IPS DF 6.9 (cell line): ENCODE measurements at regions not wholly inside any gene's neighbourhood (a gene's known extent, or its start where the extent isn't known, plus 50 kb on each side); places are given as distances from the start of the nearest gene placed in this dataset.

Experiments used
- DNase-seq: peaks from one replicate; pipeline ENCODE4 v3.0.0-alpha.2; 2013; ENCODE audit warnings: low read depth, low spot score
- H3K27ac ChIP-seq: one replicate; pipeline ENCODE4 v1.5.1; 2013; ENCODE audit warnings: low read length, control low read depth
- H3K27me3 ChIP-seq: 2 replicates; pipeline ENCODE4 v1.6.1; 2013; ENCODE audit warnings: mild to moderate bottlenecking, low read length; ENCODE audit not compliant: control insufficient read depth, insufficient read depth
- H3K36me3 ChIP-seq: 2 replicates; pipeline ENCODE4 v1.6.1; 2013; ENCODE audit warnings: low read length; ENCODE audit not compliant: control insufficient read depth, insufficient read depth
- H3K4me1 ChIP-seq: 2 replicates; pipeline ENCODE4 v1.6.1; 2013; ENCODE audit warnings: low read length; ENCODE audit not compliant: control insufficient read depth, insufficient read depth
- H3K4me3 ChIP-seq: 2 replicates; pipeline ENCODE4 v1.5.1; 2013; ENCODE audit warnings: mild to moderate bottlenecking, low read length
- H3K9me3 ChIP-seq: 2 replicates; pipeline ENCODE4 v1.6.1; 2013; ENCODE audit warnings: low read length, inconsistent platforms; ENCODE audit not compliant: control insufficient read depth, insufficient read depth
- WGBS: extraction: QIAGEN DNeasy Blood & Tissue Kit; methylation state at CpG from one replicate; pipeline ENCODE4 v1.1.7; 2013; ENCODE audit warnings: mixed read lengths, missing lambda C conversion rate; ENCODE audit not compliant: insufficient read length, insufficient coverage; 5-methylcytosine and 5-hydroxymethylcytosine counted together

GRCh38 chr3:148203297-148204010 lies 494.2 kb upstream of the AGTR1 start:
- no peak overlapping the region for H3K27ac ChIP-seq
- no peaks in the 10 kb centered on the region for H3K9me3 ChIP-seq
- no CpG with 5 or more reads among the region's 6 CpGs for WGBS
- no peak overlapping the region for H3K4me3 ChIP-seq
- no peaks in the 10 kb centered on the region for H3K27me3 ChIP-seq
- no peaks in the 10 kb centered on the region for H3K4me1 ChIP-seq
- H3K36me3 ChIP-seq: no peaks in the 10 kb centered on the region
- no peak for DNase-seq

GRCh38 chr3:148204131-148204530 lies 493.6 kb upstream of the AGTR1 start:
- H3K4me3 ChIP-seq: no peak overlapping the region
- no peaks in the 10 kb centered on the region for H3K4me1 ChIP-seq
- no peak overlapping the region for H3K27ac ChIP-seq
- no peaks in the 10 kb centered on the region for H3K36me3 ChIP-seq
- H3K27me3 ChIP-seq: no peaks in the 10 kb centered on the region
- no peak for DNase-seq
- no peaks in the 10 kb centered on the region for H3K9me3 ChIP-seq
- WGBS: no CpG with 5 or more reads among the region's 1 CpG

DNA sequence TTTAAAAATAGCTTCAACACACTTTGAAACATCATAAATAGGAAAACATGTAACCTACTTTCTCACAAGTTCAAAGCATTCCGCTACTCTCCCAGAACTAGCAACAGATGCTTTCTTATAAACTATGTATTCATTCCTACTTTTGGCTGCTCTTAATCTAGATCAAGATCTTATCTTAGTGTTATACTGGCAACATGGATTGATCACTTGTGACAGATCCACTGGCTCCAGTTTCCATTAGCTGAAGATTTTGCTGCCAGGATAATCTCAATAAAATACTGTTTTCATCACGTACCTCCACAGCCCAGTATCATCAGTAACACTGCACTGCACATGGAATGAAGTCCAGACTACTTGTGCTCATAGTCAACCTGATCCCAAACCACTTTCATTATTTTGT lies 491.7 kb upstream of the AGTR1 start:
- Histone ChIP-seq H3K27ac (no peak overlapping the region), H3K4me1 (no peaks in the 10 kb centered on the region), H3K36me3 (no peaks in the 10 kb centered on the region), H3K9me3 (no peaks in the 10 kb centered on the region), H3K27me3 (no peaks in the 10 kb centered on the region), H3K4me3 (no peak overlapping the region)
- WGBS: no CpG with 5 or more reads among the region's 2 CpGs
- no peak for DNase-seq

DNA sequence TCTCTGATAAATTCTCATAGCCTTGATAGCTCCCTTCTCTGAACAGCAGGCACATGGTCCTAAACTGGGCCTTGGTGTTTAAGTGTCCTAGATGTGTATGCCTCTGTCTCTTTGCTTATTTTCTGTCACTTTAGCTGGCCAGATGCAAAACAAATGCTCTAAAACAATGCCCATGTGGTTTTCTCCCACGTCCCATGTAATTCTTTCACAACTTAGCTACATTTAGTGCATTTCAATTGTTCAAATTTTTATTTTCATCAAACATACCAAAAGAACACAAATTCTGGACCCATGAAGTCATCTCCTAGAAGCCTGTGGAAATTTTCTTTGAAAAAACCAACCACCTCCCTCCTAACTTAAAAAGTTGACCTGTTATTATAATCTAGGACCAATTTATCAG lies 491.3 kb upstream of the AGTR1 start:
- DNase-seq: no peak
- Histone ChIP-seq H3K27ac (no peak overlapping the region), H3K4me3 (no peak overlapping the region), H3K9me3 (no peaks in the 10 kb centered on the region), H3K36me3 (no peaks in the 10 kb centered on the region), H3K27me3 (no peaks in the 10 kb centered on the region), H3K4me1 (no peaks in the 10 kb centered on the region)
- no CpG with 5 or more reads among the region's 1 CpG for WGBS

DNA sequence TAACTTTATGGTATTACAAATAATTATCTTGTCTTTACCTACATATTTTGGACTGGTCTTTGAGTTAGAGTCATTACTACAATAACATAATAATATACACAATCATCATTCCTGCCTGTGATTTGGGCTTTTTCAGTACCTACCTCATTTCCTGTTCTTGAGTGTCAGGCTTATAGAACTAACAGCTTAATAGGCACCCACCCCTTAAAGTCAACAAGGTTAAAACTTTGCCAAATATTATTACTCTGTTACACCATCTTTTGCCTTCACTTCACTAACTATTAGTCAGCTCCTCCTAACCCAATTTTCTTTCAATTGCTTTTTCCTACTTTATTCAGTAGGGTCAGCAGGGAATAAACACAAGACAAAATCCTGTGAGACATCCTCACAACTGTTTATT lies 488.7 kb upstream of the AGTR1 start:
- Histone ChIP-seq H3K4me1 (no peaks in the 10 kb centered on the region), H3K27me3 (no peaks in the 10 kb centered on the region), H3K36me3 (no peaks in the 10 kb centered on the region), H3K9me3 (no peaks in the 10 kb centered on the region), H3K27ac (no peak overlapping the region), H3K4me3 (no peak overlapping the region)
- DNase-seq: no peak

- Histone ChIP-seq H3K4me3 (no peak overlapping the region), H3K4me1 (no peaks in the 10 kb centered on the region), H3K9me3 (no peaks in the 10 kb centered on the region), H3K27me3 (no peaks in the 10 kb centered on the region), H3K36me3 (no peaks in the 10 kb centered on the region), H3K27ac (no peak overlapping the region)
- no peak for DNase-seq
Observed at GRCh38 chr3:148211725-148212124, 486.0 kb upstream of the AGTR1 start.

DNA sequence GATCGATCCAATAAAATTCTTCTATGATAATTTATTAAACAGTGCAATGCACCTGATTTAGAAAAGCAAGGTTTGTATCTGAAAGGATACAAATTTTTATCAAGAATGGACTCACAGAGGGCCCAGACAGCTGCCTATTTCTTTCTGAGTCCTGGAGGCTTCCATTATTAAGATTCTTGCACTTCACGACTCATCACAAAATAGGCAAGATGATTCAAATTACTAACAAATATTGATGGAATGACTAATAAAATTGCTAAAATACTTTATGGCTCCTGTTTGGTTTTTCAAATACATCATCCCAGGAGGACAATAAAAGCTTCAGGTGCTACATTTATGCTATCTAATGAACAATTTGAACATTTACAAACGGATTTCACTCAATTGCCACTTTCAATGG lies 483.0 kb upstream of the AGTR1 start:
- no peaks in the 10 kb centered on the region for H3K4me1 ChIP-seq
- no peak overlapping the region for H3K27ac ChIP-seq
- DNase-seq: no peak
- no CpG with 5 or more reads among the region's 3 CpGs for WGBS
- no peaks in the 10 kb centered on the region for H3K9me3 ChIP-seq
- no peak overlapping the region for H3K4me3 ChIP-seq
- no peaks in the 10 kb centered on the region for H3K27me3 ChIP-seq
- H3K36me3 ChIP-seq: no peaks in the 10 kb centered on the region

- Histone ChIP-seq H3K27ac (no peak overlapping the region), H3K27me3 (no peaks in the 10 kb centered on the region), H3K36me3 (no peaks in the 10 kb centered on the region), H3K4me3 (no peak overlapping the region), H3K4me1 (no peaks in the 10 kb centered on the region), H3K9me3 (no peaks in the 10 kb centered on the region)
- no CpG with 5 or more reads among the region's 3 CpGs for WGBS
- no peak for DNase-seq
Observed at GRCh38 chr3:148217317-148217716, 480.4 kb upstream of the AGTR1 start.

GRCh38 chr3:148218222-148218621 lies 479.5 kb upstream of the AGTR1 start:
- Histone ChIP-seq H3K27ac (no peak overlapping the region), H3K4me3 (no peak overlapping the region), H3K4me1 (no peaks in the 10 kb centered on the region), H3K9me3 (no peaks in the 10 kb centered on the region), H3K27me3 (no peaks in the 10 kb centered on the region), H3K36me3 (no peaks in the 10 kb centered on the region)
- WGBS: no CpG with 5 or more reads among the region's 3 CpGs
- DNase-seq: no peak

DNA sequence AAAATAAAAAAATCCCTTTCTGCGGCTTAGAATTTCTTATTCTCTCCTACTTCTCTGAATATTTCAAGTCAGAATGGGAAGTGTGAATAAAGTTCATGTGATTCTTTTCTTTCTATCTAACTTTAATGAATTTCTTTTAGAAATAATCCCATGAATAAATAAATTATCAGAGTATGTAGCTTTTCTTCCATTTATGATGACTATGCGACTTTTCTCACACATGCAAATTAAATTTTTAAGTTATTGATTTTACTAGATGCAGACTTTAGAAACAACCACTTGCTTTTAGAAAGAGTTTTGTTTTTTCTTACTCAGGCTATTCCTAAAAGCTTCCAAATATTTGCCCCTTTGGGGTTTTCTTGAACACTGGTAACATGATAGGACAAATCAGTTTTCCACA lies 477.7 kb upstream of the AGTR1 start:
- Histone ChIP-seq H3K27me3 (no peaks in the 10 kb centered on the region), H3K4me1 (no peaks in the 10 kb centered on the region), H3K9me3 (no peaks in the 10 kb centered on the region), H3K4me3 (no peak overlapping the region), H3K27ac (no peak overlapping the region), H3K36me3 (no peaks in the 10 kb centered on the region)
- no peak for DNase-seq
- no CpG with 5 or more reads among the region's 2 CpGs for WGBS

- no CpG with 5 or more reads among the region's 1 CpG for WGBS
- H3K36me3 ChIP-seq: no peaks in the 10 kb centered on the region
- H3K4me3 ChIP-seq: no peak overlapping the region
- no peak for DNase-seq
- H3K27me3 ChIP-seq: no peaks in the 10 kb centered on the region
- no peaks in the 10 kb centered on the region for H3K9me3 ChIP-seq
- H3K27ac ChIP-seq: no peak overlapping the region
- H3K4me1 ChIP-seq: no peaks in the 10 kb centered on the region
Observed at GRCh38 chr3:148221303-148221702, 476.4 kb upstream of the AGTR1 start.
